AG04449 (cell line): ENCODE measurements at regions not wholly inside any gene's neighbourhood (a gene's known extent, or its start where the extent isn't known, plus 50 kb on each side); places are given as distances from the start of the nearest gene placed in this dataset.

Source experiments
- CTCF ChIA-PET: fragments of 350-600 bp; formaldehyde crosslinking; extraction: SDS; loops from one replicate; lab custom pipeline; 2021; ENCODE audit warnings: antibody characterized with exemption; lab: Yijun Ruan, JAX
- POLR2A ChIA-PET: fragments of 400-600, 350-600 bp; formaldehyde crosslinking; extraction: SDS; loops from one replicate; lab custom pipeline; 2020; ENCODE audit warnings: antibody characterized with exemption, inconsistent platforms; lab: Yijun Ruan, JAX
- DNase-seq: peaks from one replicate; pipeline ENCODE4 v3.0.0-alpha.2; 2010; ENCODE audit warnings: low read depth, low spot score
- H3K4me3 ChIP-seq: 2 replicates; pipeline ENCODE4 v1.5.1; 2011; ENCODE audit warnings: low read depth, mild to moderate bottlenecking, control low read depth, low read length
- CTCF ChIP-seq: IDR thresholded peaks from one replicate; pipeline ENCODE4 v1.5.1; 2011; ENCODE audit warnings: mild to moderate bottlenecking, moderate library complexity, low read length, control low read depth, inconsistent platforms; ENCODE audit not compliant: insufficient read depth; ENCODE audit errors: missing control alignments

GRCh38 chr3:16788440-16789056 lies 96.2 kb upstream of the PLCL2 start:
- POLR2A ChIA-PET: no interaction called here
- CTCF ChIA-PET: no interaction called here
- H3K4me3 ChIP-seq: no peak overlapping the region
- no peak for DNase-seq
- TF ChIP-seq CTCF: no peak

- CTCF ChIA-PET: no interaction called here
- POLR2A ChIA-PET: no interaction called here
- H3K4me3 ChIP-seq: no peak overlapping the region
- TF ChIP-seq CTCF: no peak
- no peak for DNase-seq
Measured at GRCh38 chr3:16789344-16790120, 95.2 kb upstream of the PLCL2 start.

- ChIA-PET POLR2A (no interaction called here), CTCF (no interaction called here)
- no peak for TF ChIP-seq CTCF
- no peak overlapping the region for H3K4me3 ChIP-seq
- no peak for DNase-seq
Measured at GRCh38 chr3:16790432-16791400, 94.0 kb upstream of the PLCL2 start.

GRCh38 chr3:16793321-16793720 lies 91.4 kb upstream of the PLCL2 start:
- no peak for TF ChIP-seq CTCF
- H3K4me3 ChIP-seq: no peak overlapping the region
- POLR2A ChIA-PET: interaction anchor here (0.6 kb wide), 1 partner anchor 24 kb away, joined by 3 read pairs; no protein-coding TSS in a partner anchor
- DNase-seq: no peak
- CTCF ChIA-PET: no interaction called here

- ChIA-PET POLR2A (no interaction called here), CTCF (no interaction called here)
- TF ChIP-seq CTCF: no peak
Measured at GRCh38 chr3:16794257-16794656, 90.5 kb upstream of the PLCL2 start.

More at GRCh38 chr3:16794257-16794656, 90.5 kb upstream of the PLCL2 start:
- H3K4me3 ChIP-seq: no peak overlapping the region
- DNase-seq: no peak
